NCI-H1105 (cell line): ENCODE measurements at regions not wholly inside any gene's neighbourhood (a gene's known extent, or its start where the extent isn't known, plus 50 kb on each side); places are given as distances from the start of the nearest gene placed in this dataset.

Source experiments
- DNase-seq: peaks from one replicate; lab custom pipeline; 2025; lab: John Stamatoyannopoulos, UW

- no peak for DNase-seq
Observed at GRCh38 chr4:14047840-14048239, 420.3 kb upstream of the BOD1L1 start.

GRCh38 chr4:14049946-14050345 is 422.4 kb upstream of the BOD1L1 start:
- no peak for DNase-seq

- DNase-seq, result no peak
Observed at GRCh38 chr4:14053291-14053690, 425.8 kb upstream of the BOD1L1 start.

GRCh38 chr4:14054391-14054790 is 426.9 kb upstream of the BOD1L1 start:
- no peak for DNase-seq

GRCh38 chr4:14059006-14059405 is 431.5 kb upstream of the BOD1L1 start:
- no peak for DNase-seq

- DNase-seq, result no peak
Observed at GRCh38 chr4:14064984-14065383, 437.5 kb upstream of the BOD1L1 start.

- no peak for DNase-seq
Observed at GRCh38 chr4:14065406-14065805, 437.9 kb upstream of the BOD1L1 start.

- DNase-seq, result no peak
Observed at GRCh38 chr4:14066979-14067378, 439.5 kb upstream of the BOD1L1 start.

GRCh38 chr4:14069886-14070285 is 442.4 kb upstream of the BOD1L1 start:
- no peak for DNase-seq

- DNase-seq, result no peak
Observed at GRCh38 chr4:14070289-14070880, 442.9 kb upstream of the BOD1L1 start.

GRCh38 chr4:14072506-14072905 is 445.0 kb upstream of the BOD1L1 start:
- DNase-seq, result no peak

GRCh38 chr4:14076776-14077175 is 449.3 kb upstream of the BOD1L1 start:
- DNase-seq, result no peak

GRCh38 chr4:14078326-14078725 is 450.8 kb upstream of the BOD1L1 start:
- no peak for DNase-seq

- no peak for DNase-seq
Observed at GRCh38 chr4:14079601-14080000, 452.1 kb upstream of the BOD1L1 start.

GRCh38 chr4:14083150-14083549 is 455.6 kb upstream of the BOD1L1 start:
- no peak for DNase-seq

GRCh38 chr4:14084598-14084997 is 457.1 kb upstream of the BOD1L1 start:
- no peak for DNase-seq

GRCh38 chr4:14087459-14087858 is 459.9 kb upstream of the BOD1L1 start:
- no peak for DNase-seq

- DNase-seq, result no peak
Observed at GRCh38 chr4:14087921-14088320, 460.4 kb upstream of the BOD1L1 start.

GRCh38 chr4:14091531-14091930 is 464.0 kb upstream of the BOD1L1 start:
- DNase-seq, result no peak

GRCh38 chr4:14091966-14092365 is 464.4 kb upstream of the BOD1L1 start:
- no peak for DNase-seq

- no peak for DNase-seq
Observed at GRCh38 chr4:14092741-14093140, 465.2 kb upstream of the BOD1L1 start.

- DNase-seq, result no peak
Observed at GRCh38 chr4:14095831-14096230, 468.3 kb upstream of the BOD1L1 start.

GRCh38 chr4:14096396-14096965 is 469.0 kb upstream of the BOD1L1 start:
- no peak for DNase-seq

- DNase-seq, result no peak
Observed at GRCh38 chr4:14100349-14100748, 472.8 kb upstream of the BOD1L1 start.
